WTC11 (cell line): ENCODE measurements at regions not wholly inside any gene's neighbourhood (a gene's known extent, or its start where the extent isn't known, plus 50 kb on each side); places are given as distances from the start of the nearest gene placed in this dataset.

Source experiments
- ATAC-seq: fragments of 200-7000 bp; cut with Tn5 transposase; 2 replicates; pipeline ENCODE4 v1.10.0; 2021; ENCODE audit warnings: mild to moderate bottlenecking, moderate library complexity
- CTCF ChIA-PET: fragments of 300-600 bp; sonication (Branson Sonifier 250); formaldehyde crosslinking; loops from one replicate; lab custom pipeline; 2021; ENCODE audit warnings: antibody characterized with exemption; lab: Charles Lee
- POLR2A ChIA-PET: fragments of 350-600 bp; sonication (Branson Sonifier 250); formaldehyde crosslinking; loops from one replicate; lab custom pipeline; 2021; ENCODE audit warnings: antibody characterized with exemption; lab: Charles Lee
- DNase-seq: peaks from one replicate; pipeline ENCODE4 v3.0.0; 2021; ENCODE audit warnings: low spot score
- H3K27ac Mint-ChIP-seq: 2 replicates; pipeline ENCODE4 v1.8.0; 2021; ENCODE audit warnings: mixed read lengths
- H3K27me3 Mint-ChIP-seq: 2 replicates; pipeline ENCODE4 v1.8.0; 2021; ENCODE audit warnings: low read depth, mild to moderate bottlenecking, moderate library complexity, mixed read lengths
- H3K36me3 Mint-ChIP-seq: 2 replicates; pipeline ENCODE4 v1.8.0; 2021; ENCODE audit warnings: mixed read lengths
- H3K4me1 Mint-ChIP-seq: 2 replicates; pipeline ENCODE4 v1.8.0; 2022; ENCODE audit warnings: mixed read lengths
- H3K4me3 Mint-ChIP-seq: 2 replicates; pipeline ENCODE4 v1.8.0; 2021; ENCODE audit warnings: mild to moderate bottlenecking, moderate library complexity, mixed read lengths
- H3K9me3 Mint-ChIP-seq: 2 replicates; pipeline ENCODE4 v1.8.0; 2021; ENCODE audit warnings: mixed read lengths
- ATF1 ChIP-seq: sonication (generic); formaldehyde crosslinking; IDR thresholded peaks from 2 replicates; pipeline ENCODE4 v1.8.1; 2023; ENCODE audit warnings: mild to moderate bottlenecking, moderate library complexity, missing genetic modification reagents
- CREB1 ChIP-seq: sonication (generic); formaldehyde crosslinking; IDR thresholded peaks from 2 replicates; pipeline ENCODE4 v1.8.0; 2023; ENCODE audit warnings: mild to moderate bottlenecking, missing genetic modification reagents
- NR3C1 ChIP-seq: sonication (generic); formaldehyde crosslinking; conservative IDR thresholded peaks from 2 replicates; pipeline ENCODE4 v1.8.1; 2023; ENCODE audit warnings: low read depth, mild to moderate bottlenecking, missing genetic modification reagents
- RELA ChIP-seq: sonication (generic); formaldehyde crosslinking; IDR thresholded peaks from 2 replicates; pipeline ENCODE4 v1.8.1; 2022; ENCODE audit warnings: missing genetic modification reagents, mild to moderate bottlenecking, borderline replicate concordance
- TEAD1 ChIP-seq: sonication (generic); formaldehyde crosslinking; IDR thresholded peaks from 2 replicates; pipeline ENCODE4 v1.8.0; 2022; ENCODE audit warnings: mild to moderate bottlenecking, missing genetic modification reagents
- ZBTB21 ChIP-seq: sonication (generic); formaldehyde crosslinking; IDR thresholded peaks from 2 replicates; pipeline ENCODE4 v1.8.1; 2023; ENCODE audit warnings: mild to moderate bottlenecking, missing genetic modification reagents, borderline replicate concordance
- TF ChIP-seq, protein P1 (sequence below): sonication (generic); formaldehyde crosslinking; IDR thresholded peaks from 2 replicates; pipeline ENCODE4 v1.8.1; 2023; ENCODE audit warnings: mild to moderate bottlenecking, missing genetic modification reagents
- TF ChIP-seq, protein P2 (sequence below): sonication (generic); formaldehyde crosslinking; IDR thresholded peaks from 2 replicates; pipeline ENCODE4 v1.8.1; 2023; ENCODE audit warnings: mild to moderate bottlenecking, moderate library complexity, missing genetic modification reagents
- TF ChIP-seq, protein P3 (sequence below): sonication (generic); formaldehyde crosslinking; IDR thresholded peaks from 2 replicates; pipeline ENCODE4 v1.8.1; 2023; ENCODE audit warnings: mild to moderate bottlenecking, missing genetic modification reagents
- TF ChIP-seq, protein P4 (sequence below): fragments of 250-450 bp; sonication (Bioruptor Pico); IDR thresholded peaks from 2 replicates; pipeline ENCODE4 v1.9.0; 2021; ENCODE audit warnings: mild to moderate bottlenecking
- TF ChIP-seq, protein P5 (sequence below): fragments of 250-450 bp; sonication (Bioruptor Pico); IDR thresholded peaks from 2 replicates; pipeline ENCODE4 v1.9.0; 2021; ENCODE audit warnings: mild to moderate bottlenecking
- TF ChIP-seq, protein P6 (sequence below): sonication (generic); formaldehyde crosslinking; IDR thresholded peaks from 2 replicates; pipeline ENCODE4 v1.8.0; 2023; ENCODE audit warnings: missing genetic modification reagents, mild to moderate bottlenecking, borderline replicate concordance

DNA sequence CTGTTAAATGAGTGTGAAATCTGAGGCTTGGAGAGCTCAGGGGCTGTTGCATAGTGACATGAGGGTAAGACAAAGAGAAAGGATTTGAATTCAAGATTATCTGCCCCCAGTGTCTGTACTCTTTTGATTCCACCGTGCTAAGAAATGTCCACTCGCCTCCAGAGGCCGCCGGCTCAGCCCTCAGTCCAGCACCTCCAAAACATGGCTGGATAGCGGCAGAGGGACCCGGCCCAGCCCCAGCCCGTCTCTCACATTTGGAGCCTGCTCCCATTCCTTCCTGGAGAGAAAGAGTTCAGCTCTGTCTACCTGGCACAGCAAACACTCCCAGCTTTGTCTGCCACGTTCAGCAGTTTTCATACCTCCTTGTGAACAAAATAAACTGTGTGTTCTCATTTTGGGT, 84.8 kb upstream of the IQSEC1 start (continued):
- TF ChIP-seq, protein P1, sequence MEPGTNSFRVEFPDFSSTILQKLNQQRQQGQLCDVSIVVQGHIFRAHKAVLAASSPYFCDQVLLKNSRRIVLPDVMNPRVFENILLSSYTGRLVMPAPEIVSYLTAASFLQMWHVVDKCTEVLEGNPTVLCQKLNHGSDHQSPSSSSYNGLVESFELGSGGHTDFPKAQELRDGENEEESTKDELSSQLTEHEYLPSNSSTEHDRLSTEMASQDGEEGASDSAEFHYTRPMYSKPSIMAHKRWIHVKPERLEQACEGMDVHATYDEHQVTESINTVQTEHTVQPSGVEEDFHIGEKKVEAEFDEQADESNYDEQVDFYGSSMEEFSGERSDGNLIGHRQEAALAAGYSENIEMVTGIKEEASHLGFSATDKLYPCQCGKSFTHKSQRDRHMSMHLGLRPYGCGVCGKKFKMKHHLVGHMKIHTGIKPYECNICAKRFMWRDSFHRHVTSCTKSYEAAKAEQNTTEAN (CRISPR knock-in tag) = no peak
- TF ChIP-seq, protein P2, sequence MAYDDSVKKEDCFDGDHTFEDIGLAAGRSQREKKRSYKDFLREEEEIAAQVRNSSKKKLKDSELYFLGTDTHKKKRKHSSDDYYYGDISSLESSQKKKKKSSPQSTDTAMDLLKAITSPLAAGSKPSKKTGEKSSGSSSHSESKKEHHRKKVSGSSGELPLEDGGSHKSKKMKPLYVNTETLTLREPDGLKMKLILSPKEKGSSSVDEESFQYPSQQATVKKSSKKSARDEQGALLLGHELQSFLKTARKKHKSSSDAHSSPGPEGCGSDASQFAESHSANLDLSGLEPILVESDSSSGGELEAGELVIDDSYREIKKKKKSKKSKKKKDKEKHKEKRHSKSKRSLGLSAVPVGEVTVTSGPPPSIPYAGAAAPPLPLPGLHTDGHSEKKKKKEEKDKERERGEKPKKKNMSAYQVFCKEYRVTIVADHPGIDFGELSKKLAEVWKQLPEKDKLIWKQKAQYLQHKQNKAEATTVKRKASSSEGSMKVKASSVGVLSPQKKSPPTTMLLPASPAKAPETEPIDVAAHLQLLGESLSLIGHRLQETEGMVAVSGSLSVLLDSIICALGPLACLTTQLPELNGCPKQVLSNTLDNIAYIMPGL (CRISPR knock-in tag) = no peak

DNA sequence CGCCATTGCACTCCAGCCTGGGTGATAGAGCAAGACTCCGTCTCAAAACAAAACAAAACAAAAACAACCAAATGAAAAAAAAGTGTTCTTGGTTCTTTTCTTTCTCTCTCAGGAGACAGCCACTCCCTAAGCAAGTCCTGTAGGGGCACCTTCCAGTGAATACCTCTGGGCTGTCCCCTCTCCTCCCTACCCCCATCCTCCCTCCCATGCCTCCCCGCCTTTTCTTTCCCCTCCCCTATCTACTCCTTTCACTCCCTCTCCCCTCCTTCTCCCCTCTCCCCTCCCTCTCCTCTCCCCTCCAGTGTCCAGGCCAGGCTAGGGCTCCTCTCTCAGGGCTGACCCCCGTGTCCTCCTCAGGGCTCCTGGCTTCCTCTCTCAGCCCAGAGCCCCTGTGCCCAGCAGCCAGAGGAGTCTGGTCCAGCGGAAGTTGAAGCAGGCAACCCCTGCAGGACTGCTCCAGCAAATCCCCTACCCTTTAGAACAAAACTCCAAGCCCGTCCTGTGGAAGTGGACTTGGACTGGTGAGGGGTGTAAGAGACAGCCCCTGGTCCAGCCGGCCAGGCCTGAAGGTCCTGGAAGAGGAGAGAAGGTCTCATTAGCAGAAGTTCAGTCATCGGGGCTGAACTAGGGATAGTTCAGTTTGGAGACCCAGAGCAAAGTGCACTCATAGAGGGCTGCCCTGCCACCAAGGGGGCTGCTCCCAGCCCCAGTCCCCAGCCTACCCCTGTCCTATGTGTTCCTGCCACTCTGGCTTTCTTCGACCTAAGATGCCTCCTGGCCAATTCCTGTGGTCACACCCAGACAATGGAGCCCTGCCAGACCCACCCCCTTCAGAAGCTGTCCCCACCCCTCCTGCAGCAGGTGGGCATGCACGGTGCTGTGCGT, 79.8 kb upstream of the IQSEC1 start:
- Mint-ChIP-seq H3K36me3 (peaks cover 24% of the 10 kb centered on the region), H3K4me3 (no peak overlapping the region), H3K27ac (no peak overlapping the region), H3K27me3 (no peaks in the 10 kb centered on the region), H3K4me1 (peaks cover 15% of the 10 kb centered on the region), H3K9me3 (peaks cover 27% of the 10 kb centered on the region)
- DNase-seq (no peak), ATAC-seq (peak; percentile 65)
- CTCF ChIA-PET = interaction anchor here (0.7 kb wide), 1 partner anchor 8 kb away, joined by 7 read pairs; no protein-coding TSS in a partner anchor
- POLR2A ChIA-PET = no interaction called here
- TF ChIP-seq, protein P3, sequence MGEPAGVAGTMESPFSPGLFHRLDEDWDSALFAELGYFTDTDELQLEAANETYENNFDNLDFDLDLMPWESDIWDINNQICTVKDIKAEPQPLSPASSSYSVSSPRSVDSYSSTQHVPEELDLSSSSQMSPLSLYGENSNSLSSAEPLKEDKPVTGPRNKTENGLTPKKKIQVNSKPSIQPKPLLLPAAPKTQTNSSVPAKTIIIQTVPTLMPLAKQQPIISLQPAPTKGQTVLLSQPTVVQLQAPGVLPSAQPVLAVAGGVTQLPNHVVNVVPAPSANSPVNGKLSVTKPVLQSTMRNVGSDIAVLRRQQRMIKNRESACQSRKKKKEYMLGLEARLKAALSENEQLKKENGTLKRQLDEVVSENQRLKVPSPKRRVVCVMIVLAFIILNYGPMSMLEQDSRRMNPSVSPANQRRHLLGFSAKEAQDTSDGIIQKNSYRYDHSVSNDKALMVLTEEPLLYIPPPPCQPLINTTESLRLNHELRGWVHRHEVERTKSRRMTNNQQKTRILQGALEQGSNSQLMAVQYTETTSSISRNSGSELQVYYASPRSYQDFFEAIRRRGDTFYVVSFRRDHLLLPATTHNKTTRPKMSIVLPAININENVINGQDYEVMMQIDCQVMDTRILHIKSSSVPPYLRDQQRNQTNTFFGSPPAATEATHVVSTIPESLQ (CRISPR knock-in tag) = no peak
- TF ChIP-seq RELA (CRISPR knock-in tag) = no peak
- TF ChIP-seq TEAD1 (CRISPR knock-in tag) = no peak
- TF ChIP-seq, protein P4, sequence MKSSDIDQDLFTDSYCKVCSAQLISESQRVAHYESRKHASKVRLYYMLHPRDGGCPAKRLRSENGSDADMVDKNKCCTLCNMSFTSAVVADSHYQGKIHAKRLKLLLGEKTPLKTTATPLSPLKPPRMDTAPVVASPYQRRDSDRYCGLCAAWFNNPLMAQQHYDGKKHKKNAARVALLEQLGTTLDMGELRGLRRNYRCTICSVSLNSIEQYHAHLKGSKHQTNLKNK (CRISPR knock-in tag) = no peak

DNA sequence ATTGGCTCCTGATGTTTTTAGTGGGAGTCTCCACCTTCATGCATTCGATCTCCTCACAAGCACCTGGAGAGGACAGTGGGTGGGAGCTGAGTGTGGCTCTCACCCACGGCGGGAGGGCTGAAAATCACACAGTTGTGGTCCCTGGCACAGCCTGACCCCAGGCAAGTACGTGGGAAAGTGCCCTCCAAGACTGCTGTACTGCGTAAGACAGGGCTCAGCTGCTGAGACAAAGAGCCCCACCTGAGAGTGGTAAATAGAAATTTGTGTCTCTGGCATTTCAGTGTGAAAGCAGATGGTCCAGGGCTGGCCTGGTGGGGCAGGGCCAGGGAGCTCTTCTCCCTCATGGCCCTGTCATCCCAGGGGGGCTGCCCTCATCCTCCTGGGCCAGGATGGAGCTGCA, 77.4 kb upstream of the IQSEC1 start:
- peaks cover 22% of the 10 kb centered on the region for H3K9me3 Mint-ChIP-seq
- peak; percentile 1 for DNase-seq
- peaks cover 11% of the 10 kb centered on the region for H3K4me1 Mint-ChIP-seq
- ChIA-PET CTCF (no interaction called here), POLR2A (no interaction called here)
- H3K36me3 Mint-ChIP-seq = peaks cover 14% of the 10 kb centered on the region
- no peaks in the 10 kb centered on the region for H3K27me3 Mint-ChIP-seq
- TF ChIP-seq CREB1 (CRISPR knock-in tag) = no peak
- TF ChIP-seq, protein P3 (CRISPR knock-in tag) = no peak
- no peak for TF ChIP-seq NR3C1
- TF ChIP-seq ZBTB21 (CRISPR knock-in tag) = no peak
- TF ChIP-seq, protein P5, sequence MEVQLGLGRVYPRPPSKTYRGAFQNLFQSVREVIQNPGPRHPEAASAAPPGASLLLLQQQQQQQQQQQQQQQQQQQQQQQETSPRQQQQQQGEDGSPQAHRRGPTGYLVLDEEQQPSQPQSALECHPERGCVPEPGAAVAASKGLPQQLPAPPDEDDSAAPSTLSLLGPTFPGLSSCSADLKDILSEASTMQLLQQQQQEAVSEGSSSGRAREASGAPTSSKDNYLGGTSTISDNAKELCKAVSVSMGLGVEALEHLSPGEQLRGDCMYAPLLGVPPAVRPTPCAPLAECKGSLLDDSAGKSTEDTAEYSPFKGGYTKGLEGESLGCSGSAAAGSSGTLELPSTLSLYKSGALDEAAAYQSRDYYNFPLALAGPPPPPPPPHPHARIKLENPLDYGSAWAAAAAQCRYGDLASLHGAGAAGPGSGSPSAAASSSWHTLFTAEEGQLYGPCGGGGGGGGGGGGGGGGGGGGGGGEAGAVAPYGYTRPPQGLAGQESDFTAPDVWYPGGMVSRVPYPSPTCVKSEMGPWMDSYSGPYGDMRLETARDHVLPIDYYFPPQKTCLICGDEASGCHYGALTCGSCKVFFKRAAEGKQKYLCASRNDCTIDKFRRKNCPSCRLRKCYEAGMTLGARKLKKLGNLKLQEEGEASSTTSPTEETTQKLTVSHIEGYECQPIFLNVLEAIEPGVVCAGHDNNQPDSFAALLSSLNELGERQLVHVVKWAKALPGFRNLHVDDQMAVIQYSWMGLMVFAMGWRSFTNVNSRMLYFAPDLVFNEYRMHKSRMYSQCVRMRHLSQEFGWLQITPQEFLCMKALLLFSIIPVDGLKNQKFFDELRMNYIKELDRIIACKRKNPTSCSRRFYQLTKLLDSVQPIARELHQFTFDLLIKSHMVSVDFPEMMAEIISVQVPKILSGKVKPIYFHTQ (CRISPR knock-in tag) = no peak
- TF ChIP-seq ATF1 (CRISPR knock-in tag) = no peak
- TF ChIP-seq, protein P6, sequence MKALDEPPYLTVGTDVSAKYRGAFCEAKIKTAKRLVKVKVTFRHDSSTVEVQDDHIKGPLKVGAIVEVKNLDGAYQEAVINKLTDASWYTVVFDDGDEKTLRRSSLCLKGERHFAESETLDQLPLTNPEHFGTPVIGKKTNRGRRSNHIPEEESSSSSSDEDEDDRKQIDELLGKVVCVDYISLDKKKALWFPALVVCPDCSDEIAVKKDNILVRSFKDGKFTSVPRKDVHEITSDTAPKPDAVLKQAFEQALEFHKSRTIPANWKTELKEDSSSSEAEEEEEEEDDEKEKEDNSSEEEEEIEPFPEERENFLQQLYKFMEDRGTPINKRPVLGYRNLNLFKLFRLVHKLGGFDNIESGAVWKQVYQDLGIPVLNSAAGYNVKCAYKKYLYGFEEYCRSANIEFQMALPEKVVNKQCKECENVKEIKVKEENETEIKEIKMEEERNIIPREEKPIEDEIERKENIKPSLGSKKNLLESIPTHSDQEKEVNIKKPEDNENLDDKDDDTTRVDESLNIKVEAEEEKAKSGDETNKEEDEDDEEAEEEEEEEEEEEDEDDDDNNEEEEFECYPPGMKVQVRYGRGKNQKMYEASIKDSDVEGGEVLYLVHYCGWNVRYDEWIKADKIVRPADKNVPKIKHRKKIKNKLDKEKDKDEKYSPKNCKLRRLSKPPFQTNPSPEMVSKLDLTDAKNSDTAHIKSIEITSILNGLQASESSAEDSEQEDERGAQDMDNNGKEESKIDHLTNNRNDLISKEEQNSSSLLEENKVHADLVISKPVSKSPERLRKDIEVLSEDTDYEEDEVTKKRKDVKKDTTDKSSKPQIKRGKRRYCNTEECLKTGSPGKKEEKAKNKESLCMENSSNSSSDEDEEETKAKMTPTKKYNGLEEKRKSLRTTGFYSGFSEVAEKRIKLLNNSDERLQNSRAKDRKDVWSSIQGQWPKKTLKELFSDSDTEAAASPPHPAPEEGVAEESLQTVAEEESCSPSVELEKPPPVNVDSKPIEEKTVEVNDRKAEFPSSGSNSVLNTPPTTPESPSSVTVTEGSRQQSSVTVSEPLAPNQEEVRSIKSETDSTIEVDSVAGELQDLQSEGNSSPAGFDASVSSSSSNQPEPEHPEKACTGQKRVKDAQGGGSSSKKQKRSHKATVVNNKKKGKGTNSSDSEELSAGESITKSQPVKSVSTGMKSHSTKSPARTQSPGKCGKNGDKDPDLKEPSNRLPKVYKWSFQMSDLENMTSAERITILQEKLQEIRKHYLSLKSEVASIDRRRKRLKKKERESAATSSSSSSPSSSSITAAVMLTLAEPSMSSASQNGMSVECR (CRISPR knock-in tag) = no peak
- TF ChIP-seq, all 79 proteins: peak for 0
- H3K27ac Mint-ChIP-seq = no peak overlapping the region
- ATAC-seq = no peak
- no peak overlapping the region for H3K4me3 Mint-ChIP-seq
